Skeletal muscle cell (primary cell): ENCODE measurements at regions not wholly inside any gene's neighbourhood (a gene's known extent, or its start where the extent isn't known, plus 50 kb on each side); places are given as distances from the start of the nearest gene placed in this dataset.
"Not testable (repeated sequence)": the region's sequence is repeated elsewhere in the genome, so short reads cannot be mapped to it uniquely, and the experiment has no call there.

Source experiments
- DNase-seq: peaks from one replicate; pipeline ENCODE4 v3.0.0-alpha.2; 2010; ENCODE audit warnings: low read depth
- H3K4me3 ChIP-seq: 2 replicates; pipeline ENCODE4 v1.5.1; 2011; ENCODE audit warnings: low read depth, mild to moderate bottlenecking, control low read depth, low read length, moderate library complexity

- no peak overlapping the region for H3K4me3 ChIP-seq
- no peak for DNase-seq
Measured at GRCh38 chr7:68407460-68407859, 1190.8 kb upstream of the AUTS2 start.

- DNase-seq: no peak
- no peak overlapping the region for H3K4me3 ChIP-seq
Measured at GRCh38 chr7:68408873-68409272, 1189.4 kb upstream of the AUTS2 start.

GRCh38 chr7:68409851-68410250, 1188.4 kb upstream of the AUTS2 start:
- DNase-seq: no peak
- H3K4me3 ChIP-seq: no peak overlapping the region

- H3K4me3 ChIP-seq: not testable (repeated sequence)
Measured at GRCh38 chr7:68410693-68411092, 1187.6 kb upstream of the AUTS2 start.

GRCh38 chr7:68411742-68412141, 1186.5 kb upstream of the AUTS2 start:
- H3K4me3 ChIP-seq: no peak overlapping the region
- no peak for DNase-seq

More at GRCh38 chr7:68410693-68411092, 1187.6 kb upstream of the AUTS2 start:
- DNase-seq: not testable (repeated sequence)

- no peak for DNase-seq
- no peak overlapping the region for H3K4me3 ChIP-seq
Measured at GRCh38 chr7:68414631-68415425, 1183.4 kb upstream of the AUTS2 start.

GRCh38 chr7:68417002-68417401, 1181.3 kb upstream of the AUTS2 start:
- no peak for DNase-seq
- H3K4me3 ChIP-seq: no peak overlapping the region

GRCh38 chr7:68417659-68418058, 1180.6 kb upstream of the AUTS2 start:
- no peak for DNase-seq
- no peak overlapping the region for H3K4me3 ChIP-seq

GRCh38 chr7:68420342-68421192, 1177.7 kb upstream of the AUTS2 start:
- DNase-seq: no peak
- H3K4me3 ChIP-seq: no peak overlapping the region

GRCh38 chr7:68421712-68422111, 1176.6 kb upstream of the AUTS2 start:
- no peak overlapping the region for H3K4me3 ChIP-seq
- DNase-seq: no peak

GRCh38 chr7:68422281-68422680, 1176.0 kb upstream of the AUTS2 start:
- no peak for DNase-seq
- H3K4me3 ChIP-seq: no peak overlapping the region

- no peak for DNase-seq
- H3K4me3 ChIP-seq: no peak overlapping the region
Measured at GRCh38 chr7:68423356-68423755, 1174.9 kb upstream of the AUTS2 start.

GRCh38 chr7:68424658-68425297, 1173.5 kb upstream of the AUTS2 start:
- no peak for DNase-seq
- no peak overlapping the region for H3K4me3 ChIP-seq

- no peak for DNase-seq
- no peak overlapping the region for H3K4me3 ChIP-seq
Measured at GRCh38 chr7:68425377-68425776, 1172.9 kb upstream of the AUTS2 start.

GRCh38 chr7:68429411-68430117, 1168.7 kb upstream of the AUTS2 start:
- DNase-seq: no peak
- no peak overlapping the region for H3K4me3 ChIP-seq

GRCh38 chr7:68432585-68432984, 1165.7 kb upstream of the AUTS2 start:
- DNase-seq: no peak
- no peak overlapping the region for H3K4me3 ChIP-seq

GRCh38 chr7:68433462-68434070, 1164.7 kb upstream of the AUTS2 start:
- DNase-seq: no peak
- H3K4me3 ChIP-seq: no peak overlapping the region

- DNase-seq: no peak
- H3K4me3 ChIP-seq: no peak overlapping the region
Measured at GRCh38 chr7:68434857-68435256, 1163.4 kb upstream of the AUTS2 start.

- DNase-seq: no peak
- H3K4me3 ChIP-seq: no peak overlapping the region
Measured at GRCh38 chr7:68438016-68438415, 1160.3 kb upstream of the AUTS2 start.
